DMS 273 (cell line): ENCODE measurements at regions not wholly inside any gene's neighbourhood (a gene's known extent, or its start where the extent isn't known, plus 50 kb on each side); places are given as distances from the start of the nearest gene placed in this dataset.

Source experiments
- DNase-seq: peaks from one replicate; lab custom pipeline; 2025; ENCODE audit not compliant: unreplicated experiment; lab: John Stamatoyannopoulos, UW

DNA sequence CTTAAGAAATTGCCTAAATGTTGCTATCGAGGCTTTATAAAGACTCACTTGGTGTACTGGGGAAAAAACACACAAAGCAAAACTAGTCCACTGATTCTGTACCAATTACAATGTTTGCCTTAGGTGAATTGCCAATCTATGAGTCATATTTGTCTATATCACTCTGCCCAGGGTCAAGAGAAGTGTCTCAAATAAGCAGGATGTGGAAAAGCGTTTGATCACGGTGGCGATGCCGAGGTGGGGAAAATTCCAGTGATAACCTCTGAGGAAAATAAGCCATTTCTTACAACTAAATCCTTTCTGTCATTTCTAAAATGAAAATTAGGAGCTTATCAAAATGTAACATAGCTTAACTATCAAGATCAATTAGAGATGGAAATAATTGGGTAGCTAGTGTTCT, 148.6 kb upstream of the DIO3 start:
- no peak for DNase-seq

DNA sequence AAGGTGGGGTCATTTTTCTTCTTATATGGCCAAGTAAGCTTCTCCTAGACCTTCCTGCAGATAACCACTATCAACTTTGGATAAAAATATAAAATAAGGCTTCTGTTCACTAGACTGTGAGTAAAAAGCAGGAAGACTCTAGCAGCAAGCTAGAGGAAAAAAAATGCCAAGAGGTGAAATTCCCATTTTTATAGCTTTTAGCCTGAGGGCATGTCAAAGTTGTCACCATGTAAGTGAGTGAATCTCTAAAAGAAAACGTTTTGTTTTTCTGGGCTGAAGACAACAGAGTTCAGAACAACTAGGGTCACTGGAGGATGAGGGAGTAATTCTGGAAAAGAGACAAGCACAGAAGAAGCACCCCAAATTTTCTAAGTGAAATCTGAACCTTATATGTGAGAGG, 143.9 kb upstream of the DIO3 start:
- DNase-seq, result no peak

DNA sequence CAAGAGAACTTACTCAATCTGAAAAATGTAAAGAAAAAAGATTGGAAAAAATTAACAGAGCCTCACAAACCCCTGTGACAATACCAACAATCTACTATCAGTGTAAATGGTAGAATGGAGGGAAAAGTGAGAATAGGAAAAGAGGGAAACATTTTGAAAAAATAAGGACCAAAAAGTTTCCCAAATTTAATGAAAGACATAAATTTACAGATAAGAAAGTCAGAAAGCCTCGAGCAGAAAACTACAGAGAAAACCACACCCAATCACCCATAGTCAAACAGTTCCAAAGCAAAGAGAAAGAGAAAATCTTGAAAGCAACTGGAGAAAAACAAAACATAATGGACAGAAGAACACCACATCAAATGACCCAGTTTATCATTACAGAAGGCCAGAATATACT, 142.7 kb upstream of the DIO3 start:
- DNase-seq, result no peak

DNA sequence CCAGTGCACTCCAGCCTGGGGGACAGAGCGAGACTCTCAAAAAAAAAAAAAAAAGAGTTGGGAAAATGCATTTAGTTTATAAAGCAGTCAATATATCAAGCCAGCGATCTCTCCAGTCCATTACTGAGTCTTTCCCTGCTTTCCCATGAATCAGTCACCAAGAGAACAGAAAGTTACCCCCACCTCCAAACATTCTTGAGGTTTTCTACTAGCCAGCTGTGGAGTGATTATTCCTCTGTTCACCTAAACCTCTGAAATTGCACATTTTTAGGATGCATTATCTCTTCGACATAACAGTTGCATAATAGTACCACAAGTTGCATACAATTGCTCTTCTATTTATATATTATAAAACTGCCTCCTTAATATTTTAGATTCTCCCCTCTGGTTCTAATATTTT, 134.8 kb upstream of the DIO3 start:
- DNase-seq, result no peak

DNA sequence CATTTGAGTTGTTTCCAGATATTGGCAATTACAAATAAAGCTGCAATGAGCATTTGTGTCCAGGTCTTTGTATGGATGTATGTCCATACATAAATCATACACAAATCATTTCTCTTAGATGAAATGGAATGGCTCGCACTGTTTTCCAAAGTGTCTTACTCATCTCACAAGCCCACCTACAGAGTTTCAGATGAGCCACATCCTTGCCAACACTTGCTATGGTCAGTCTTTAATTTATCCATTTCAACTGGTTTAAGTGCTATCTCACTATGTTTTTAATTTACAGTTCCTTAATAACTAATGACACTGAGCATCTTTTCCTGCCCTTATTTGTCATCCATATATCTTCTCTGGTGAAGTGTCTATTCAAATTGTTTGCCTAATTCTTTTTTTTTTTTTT, 132.9 kb upstream of the DIO3 start:
- DNase-seq, result no peak

DNA sequence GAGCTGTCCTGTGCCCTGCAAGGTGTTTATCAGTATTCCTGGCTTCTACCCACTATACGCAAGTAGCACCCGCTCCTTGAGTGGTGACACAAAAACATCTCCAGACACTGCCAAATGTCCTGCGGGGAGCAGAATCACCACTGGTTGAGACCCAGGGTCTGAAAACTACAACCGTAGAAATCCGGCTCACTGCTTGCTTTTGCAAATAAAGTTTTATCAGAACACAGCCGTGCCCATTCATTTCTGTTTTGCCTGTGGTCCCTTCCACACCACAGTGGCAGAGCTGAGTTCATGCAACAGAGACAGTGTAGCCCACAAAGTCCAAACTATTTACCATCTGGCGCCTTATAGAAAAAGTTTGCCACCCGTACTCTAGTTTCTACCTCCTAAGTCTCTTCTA, 125.7 kb upstream of the DIO3 start:
- DNase-seq, result no peak

DNA sequence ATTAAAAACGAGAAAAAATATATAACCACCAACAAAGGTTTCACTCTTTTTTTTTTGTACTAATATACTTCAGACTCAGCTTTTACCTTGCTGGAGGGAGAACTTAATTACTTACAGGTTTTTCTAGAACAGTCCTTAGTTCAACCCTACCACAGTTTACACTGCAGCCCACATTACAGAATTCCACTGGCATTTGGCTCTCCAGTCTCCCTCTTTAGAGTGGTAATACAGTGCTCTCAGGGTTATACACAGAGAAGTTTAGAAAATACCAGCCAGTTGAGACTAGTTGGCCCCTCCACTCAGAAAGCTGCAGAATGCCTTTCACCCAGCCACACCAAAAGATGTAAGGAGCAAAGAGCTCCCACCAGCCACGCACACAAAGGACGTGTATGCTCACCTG, 122.3 kb upstream of the DIO3 start:
- no peak for DNase-seq

DNA sequence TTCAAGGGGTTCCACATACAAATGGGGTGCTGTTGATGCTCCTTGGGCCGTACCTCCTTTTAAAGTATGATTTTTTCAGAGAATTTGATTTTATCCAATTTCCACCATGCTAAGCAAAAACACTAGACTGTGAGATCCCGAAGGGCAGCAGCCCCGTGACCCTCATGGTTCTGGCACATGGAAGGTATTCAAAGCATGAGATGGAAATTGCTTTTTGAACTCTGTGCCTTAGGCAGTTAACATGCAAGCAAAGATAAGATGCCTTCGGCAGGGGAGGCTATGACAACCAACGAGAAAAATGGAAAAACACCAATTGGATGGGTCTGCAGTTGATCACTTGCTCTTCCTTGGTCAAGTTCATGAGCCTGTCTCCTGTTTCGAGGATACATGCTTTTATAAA, 120.8 kb upstream of the DIO3 start:
- no peak for DNase-seq

DNA sequence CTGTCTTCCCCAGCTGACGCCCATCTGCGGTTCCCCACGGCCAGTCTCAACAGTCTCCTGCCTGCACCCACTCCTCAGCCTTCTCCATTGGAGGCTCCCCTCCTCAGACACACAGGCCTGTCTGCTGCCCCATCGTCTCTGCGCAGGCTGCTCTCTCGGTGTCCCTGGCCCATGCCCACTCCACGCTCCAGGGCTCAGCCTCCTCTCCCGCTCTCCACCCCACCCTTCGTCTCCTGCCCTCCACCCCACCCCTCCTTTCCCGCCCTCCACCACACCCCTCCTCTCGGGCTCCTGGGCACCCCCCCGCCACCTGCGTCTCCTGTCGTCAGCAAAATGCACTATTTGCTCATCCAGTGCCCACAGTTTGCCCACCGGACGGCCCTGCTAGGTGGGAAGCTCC, 119.6 kb upstream of the DIO3 start:
- no peak for DNase-seq

DNA sequence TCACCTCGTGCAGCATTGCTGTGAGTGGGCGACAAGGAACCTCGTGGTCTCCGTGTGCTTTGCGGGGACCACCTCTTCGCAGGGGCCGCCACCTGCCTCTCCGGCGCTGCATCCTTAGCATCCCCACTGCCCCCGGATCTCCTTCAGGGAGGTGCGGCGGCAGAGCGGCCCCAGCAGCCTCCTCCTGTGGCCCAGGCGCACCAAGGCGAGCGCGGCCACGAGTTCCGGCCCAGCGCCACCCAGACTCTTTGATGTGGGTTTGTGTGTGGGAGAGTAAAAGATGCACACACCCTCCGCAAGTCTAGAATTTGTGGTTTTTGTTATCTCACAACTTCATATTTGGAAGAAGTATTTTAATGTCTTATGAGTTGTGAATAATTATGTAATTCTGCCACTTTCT, 118.8 kb upstream of the DIO3 start:
- no peak for DNase-seq

DNA sequence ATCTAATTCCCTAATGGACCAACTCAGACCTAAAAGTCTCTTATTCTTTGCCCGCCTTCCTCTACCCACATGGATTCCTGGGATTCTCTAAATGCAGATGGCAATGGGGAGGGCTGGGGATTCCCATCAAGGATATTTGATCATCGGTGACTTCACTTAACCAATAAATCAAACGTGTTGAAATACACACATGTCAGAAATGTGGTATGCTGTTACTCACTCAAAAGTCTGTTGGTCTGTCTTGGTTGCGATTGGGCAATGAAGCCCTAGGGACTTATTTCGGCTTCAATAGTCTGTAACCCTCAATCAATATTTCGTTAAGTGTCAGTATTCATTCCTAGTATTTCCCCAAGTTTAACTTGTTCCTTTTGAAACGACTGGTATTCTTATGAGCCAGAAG, 117.2 kb upstream of the DIO3 start:
- no peak for DNase-seq

DNA sequence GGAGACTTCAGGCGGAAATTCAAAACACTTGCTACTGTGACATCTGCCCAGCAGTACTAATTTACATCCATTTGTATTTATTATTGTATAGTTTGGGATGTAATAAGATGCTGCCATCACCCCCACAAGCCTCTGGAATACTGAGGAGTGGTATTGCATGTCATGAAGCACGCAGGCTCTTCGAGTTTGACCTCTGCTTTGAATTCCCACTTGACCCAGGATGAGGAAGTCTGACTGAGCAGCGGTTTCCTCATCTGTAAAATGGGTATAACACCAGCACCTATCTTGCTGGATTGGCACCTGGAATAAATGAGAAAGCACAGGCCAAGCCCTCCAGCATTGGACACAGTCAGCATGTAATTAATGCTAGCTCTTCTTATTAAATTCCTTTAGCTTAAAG, 116.0 kb upstream of the DIO3 start:
- DNase-seq, result no peak

DNA sequence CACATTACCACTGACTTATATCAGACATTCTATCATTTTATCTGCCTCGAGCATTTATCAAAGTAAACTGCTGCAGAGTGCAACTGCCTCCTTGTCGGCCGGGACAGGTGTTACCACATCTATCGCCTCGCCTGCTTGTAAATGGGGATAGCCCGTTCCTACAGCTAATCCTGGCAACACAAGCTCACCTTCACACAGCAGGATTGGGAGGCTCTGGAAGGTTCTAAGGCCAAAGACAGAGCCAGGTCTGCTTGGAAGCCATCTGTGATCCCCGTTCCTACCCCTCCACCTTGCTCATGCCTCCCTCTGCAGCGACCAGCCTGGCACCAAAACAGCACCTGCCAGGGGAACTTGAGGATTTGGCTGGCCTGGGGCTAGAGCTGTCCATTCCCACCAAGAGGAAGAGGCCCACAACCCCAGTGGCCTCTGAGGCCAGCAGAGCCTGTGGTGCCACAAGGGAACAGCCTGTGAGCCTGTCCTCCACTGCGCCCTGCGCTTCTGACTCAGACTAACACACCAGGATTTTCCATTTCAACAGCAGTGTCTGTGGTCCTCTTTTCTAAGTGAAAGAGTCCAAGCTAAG, 114.8 kb upstream of the DIO3 start:
- DNase-seq, result no peak

DNA sequence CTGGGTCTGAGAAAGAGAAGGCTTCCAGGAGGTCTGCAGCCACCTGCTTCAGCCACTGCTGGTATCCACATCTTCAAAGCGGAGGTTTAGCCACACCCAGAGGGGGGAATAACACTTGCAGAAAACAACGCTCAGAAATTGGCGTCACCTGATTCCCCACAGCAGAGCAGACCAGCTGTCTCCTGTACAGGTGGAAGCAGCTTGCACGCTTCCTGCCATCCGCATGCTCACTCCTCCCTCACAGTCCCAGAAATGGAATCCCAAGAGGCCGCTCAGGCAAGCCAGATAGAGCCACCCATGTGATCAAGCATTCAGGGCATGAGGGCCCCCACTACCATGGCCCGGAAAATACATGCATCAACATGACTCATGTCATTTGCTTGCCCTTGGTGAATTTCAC, 112.2 kb upstream of the DIO3 start:
- no peak for DNase-seq

DNA sequence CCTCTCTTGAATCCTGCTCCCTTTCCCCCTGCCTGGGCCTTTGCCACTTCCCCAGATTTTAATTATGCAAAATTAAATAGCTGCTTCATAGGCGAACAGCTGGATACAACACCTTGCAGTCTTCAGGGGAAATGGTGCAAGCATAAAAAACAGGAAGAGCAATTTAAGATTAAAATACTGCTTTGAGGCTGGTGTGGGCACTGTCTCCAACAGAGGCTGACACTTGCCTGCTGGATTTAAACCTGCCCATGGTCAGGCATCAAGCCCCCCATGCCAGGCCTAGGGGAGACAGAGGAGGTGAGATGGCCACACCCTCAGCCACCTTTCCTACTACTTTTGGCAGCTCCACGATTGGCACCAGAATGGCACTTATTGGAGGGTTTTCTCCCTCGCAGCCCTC, 110.1 kb upstream of the DIO3 start:
- DNase-seq, result no peak

DNA sequence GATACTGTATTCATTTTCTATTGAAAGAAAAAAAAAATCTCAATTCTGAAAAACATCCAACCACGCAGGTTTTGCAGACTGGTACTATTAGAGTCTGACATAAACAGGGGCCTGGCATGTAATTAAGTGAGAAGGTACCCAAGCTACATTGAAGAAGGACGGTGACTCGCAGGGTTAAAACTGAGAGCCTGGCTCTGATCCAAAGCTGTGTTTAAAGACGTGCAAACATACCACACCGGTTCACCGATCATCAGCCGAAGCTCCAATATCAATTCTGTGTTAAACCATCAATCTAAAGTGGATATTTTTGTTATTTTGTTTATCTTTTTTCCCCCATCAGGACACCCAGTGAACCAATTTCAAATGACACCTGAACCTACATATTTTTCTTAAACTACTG, 108.1 kb upstream of the DIO3 start:
- DNase-seq, result no peak

DNA sequence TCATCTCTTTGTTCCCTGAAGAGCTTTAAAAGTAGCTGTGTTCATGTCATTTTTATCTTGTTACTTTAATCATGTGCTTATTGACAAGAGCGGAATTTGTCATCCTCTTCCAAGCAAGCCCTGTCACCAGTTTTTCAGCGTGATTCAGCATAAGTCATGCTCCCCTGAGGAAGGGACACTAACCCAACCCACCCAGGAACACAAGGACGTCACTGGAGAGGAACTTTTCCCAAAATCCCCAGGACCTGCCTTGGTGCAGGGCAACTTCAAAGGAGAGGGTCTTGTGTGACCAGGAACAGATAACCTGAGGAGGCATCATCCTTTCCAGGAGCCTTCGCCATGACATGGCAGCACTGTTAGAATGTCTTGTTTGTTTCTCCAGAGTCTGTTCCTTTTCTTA, 107.1 kb upstream of the DIO3 start:
- DNase-seq, result no peak

DNA sequence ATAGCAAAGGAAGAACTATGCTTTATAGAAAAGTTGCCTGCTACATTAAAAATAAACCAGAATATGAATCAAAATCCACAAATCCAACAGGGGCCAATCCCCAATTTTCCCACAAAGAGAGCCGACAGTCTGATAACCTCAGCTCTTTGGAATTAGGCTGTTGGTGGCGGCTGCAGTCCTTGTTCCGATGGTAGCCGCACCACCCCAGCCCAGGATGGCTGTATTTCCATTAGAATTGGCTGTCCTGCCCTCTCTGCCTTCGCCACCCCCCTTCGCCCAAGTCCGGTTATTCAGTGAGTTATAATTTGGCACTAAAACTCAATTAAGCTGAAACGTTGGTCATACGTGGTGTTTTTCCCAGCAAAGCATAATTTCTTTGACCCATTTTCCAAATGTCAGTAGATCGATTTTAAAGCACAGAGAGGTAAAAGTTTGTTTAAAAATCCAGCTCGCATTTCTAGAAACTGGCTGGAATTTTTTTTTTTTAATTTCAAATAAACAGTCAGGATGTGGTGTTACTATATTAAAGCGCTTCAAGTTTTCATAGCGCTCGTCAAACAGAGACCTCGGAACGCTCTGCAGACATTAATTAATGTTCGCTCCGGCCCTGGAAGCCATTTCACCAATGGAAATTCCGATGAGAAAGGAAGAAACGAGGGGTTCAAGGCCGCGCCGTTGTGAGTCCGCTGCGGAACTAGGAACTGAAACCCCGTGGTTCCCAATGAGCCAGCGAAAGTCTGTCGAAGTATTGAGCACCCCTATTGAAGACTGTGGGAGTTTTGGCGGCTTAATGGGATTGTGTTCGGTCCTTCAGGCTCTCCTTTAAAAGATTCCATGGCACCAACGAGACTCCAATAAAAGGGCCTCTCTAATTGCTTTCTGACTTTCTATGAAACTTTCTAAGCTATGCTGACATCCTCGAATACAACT, 104.8 kb upstream of the DIO3 start:
- DNase-seq, result no peak

DNA sequence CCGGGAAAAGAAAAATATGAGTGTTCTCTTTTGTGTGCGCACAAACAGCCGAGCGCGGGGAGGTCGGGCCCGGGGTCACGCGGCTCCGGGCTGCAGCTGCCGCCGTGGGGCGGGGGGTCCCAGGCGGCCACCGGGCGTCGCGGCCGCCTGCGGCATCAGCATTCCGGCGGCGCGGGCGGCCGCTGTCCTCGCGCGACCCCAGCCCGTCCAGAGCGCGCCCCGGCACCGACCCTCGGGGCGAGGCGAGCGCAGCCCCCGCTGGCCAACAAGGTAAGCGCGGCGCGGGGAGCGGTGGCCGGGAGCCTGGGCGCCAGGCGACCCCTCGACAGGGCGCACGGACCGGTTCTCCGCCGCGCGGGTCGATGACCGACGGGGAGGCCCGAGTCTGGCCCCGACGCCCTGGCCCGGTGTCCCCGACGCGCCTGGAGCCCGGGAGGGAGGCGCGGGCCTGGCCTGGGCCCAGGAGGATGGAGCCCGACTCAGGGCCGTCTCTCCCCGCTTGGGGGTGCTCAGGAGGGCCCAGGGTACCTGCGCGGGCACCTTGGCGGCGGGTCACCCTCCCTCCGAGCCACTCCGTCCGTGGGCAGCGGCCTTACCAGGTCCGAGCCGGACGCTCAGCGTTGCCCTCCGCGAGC, 103.9 kb upstream of the DIO3 start:
- DNase-seq, result no peak

DNA sequence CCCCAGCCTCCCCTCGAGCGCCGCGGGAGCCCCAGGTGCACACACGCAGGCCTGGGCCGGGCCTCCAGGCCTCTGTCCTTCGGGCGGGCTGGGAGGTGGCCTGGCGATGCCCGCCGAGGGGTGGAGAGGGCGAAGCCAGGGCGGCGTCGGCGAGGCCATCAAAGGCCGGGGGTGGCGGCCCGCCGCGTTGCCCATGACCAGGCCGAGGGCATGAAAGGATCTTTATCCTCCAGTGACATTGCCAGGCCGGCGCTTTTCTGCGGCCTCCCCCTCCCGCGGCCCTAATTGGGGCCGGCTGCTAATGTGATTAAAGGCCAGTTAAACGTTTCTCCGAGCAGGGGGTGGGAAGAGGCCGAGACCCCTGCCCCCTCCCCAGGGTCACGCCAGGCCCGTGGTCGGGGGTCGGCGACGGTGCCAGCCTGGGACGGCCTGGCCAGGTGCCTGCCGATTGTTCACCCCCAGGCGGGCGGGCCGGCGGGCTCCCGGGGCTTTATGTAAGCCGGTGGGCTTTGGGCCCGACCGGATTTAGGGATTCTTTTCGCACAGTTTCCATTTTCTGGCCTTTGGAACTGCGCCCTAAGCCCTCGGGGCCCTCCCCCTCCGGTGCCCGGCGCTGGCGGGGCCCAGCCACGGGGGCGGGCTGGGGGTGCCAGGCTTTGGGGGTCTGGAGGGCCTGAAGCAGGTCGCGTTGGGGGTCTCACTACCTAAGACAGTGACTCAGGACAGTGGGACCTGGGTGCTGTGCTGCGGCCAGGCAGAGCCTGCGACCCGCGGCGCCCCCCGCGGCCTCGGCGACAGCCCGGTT, 103.2 kb upstream of the DIO3 start:
- no peak for DNase-seq

DNA sequence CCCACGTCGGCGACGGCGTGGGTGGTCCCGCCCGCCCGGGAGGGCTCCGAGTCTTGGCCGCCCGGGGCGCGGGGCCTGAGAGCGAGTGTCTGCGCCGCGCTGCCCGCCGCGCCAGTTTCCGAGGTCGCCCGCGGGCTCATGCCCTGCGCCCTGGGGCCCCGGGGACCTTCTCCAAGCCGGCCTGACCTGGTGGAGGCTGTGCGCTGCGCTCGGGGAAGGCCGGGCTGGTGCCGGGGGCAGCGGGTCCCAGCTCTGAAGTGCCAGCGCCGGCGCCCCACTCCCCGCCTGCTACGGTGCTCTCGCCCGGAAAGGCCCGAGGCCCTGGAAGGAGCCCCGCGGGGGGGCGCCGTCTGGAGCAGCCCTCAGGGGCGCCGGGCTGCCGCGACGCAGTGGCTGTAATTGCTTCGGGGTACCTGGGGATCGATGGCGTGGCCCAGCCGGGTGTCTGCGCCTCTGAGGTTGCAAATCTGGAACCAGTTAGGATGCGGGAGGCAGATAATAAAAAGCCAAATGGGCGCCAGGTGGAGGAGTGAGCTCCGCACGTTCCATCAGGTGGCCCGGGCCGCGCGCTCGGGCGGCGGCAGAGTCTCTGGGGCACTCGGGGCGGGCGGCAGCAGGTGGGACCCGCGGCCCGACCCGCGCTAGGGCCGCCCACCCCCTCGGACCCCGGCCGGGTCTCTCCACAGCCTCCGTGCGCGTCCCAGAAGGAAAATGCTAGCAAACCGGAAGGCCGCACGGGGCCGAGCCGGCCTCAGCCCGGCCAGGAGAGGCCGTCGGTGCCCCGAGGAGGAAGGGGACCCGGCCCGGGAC, 102.3 kb upstream of the DIO3 start:
- DNase-seq, result peak; percentile 46
